ENCODE measurements at regions not wholly inside any gene's neighbourhood (a gene's known extent, or its start where the extent isn't known, plus 50 kb on each side); places are given as distances from the start of the nearest gene placed in this dataset.

GRCh38 chr5:3393122-3393919, 202.3 kb upstream of the IRX1 start:
- no peak for DNase-seq

- peak; percentile 59 for DNase-seq
Measured at GRCh38 chr5:3392306-3392939, 203.2 kb upstream of the IRX1 start.

- DNase-seq: no peak
Measured at GRCh38 chr5:3391210-3391609, 204.4 kb upstream of the IRX1 start.

GRCh38 chr5:3389471-3390026, 206.1 kb upstream of the IRX1 start:
- no peak for DNase-seq

- DNase-seq: no peak
Measured at GRCh38 chr5:3386637-3387036, 209.0 kb upstream of the IRX1 start.

GRCh38 chr5:3385991-3386519, 209.6 kb upstream of the IRX1 start:
- DNase-seq: no peak

- DNase-seq: no peak
Measured at GRCh38 chr5:3384531-3384930, 211.1 kb upstream of the IRX1 start.

- DNase-seq: no peak
Measured at GRCh38 chr5:3382782-3383181, 212.8 kb upstream of the IRX1 start.

GRCh38 chr5:3382151-3382550, 213.5 kb upstream of the IRX1 start:
- no peak for DNase-seq

GRCh38 chr5:3381206-3381825, 214.3 kb upstream of the IRX1 start:
- no peak for DNase-seq

GRCh38 chr5:3380689-3381088, 214.9 kb upstream of the IRX1 start:
- DNase-seq: no peak

GRCh38 chr5:3377831-3378230, 217.8 kb upstream of the IRX1 start:
- DNase-seq: no peak

- DNase-seq: no peak
Measured at GRCh38 chr5:3377176-3377575, 218.5 kb upstream of the IRX1 start.

- DNase-seq: no peak
Measured at GRCh38 chr5:3376611-3377010, 219.0 kb upstream of the IRX1 start.

- no peak for DNase-seq
Measured at GRCh38 chr5:3375586-3376311, 219.9 kb upstream of the IRX1 start.

- DNase-seq: no peak
Measured at GRCh38 chr5:3373391-3373790, 222.2 kb upstream of the IRX1 start.

- DNase-seq: no peak
Measured at GRCh38 chr5:3372289-3372688, 223.3 kb upstream of the IRX1 start.

- DNase-seq: no peak
Measured at GRCh38 chr5:3365501-3366215, 230.0 kb upstream of the IRX1 start.

GRCh38 chr5:3364941-3365340, 230.7 kb upstream of the IRX1 start:
- no peak for DNase-seq

GRCh38 chr5:3364433-3364832, 231.2 kb upstream of the IRX1 start:
- no peak for DNase-seq

- DNase-seq: no peak
Measured at GRCh38 chr5:3362606-3362910, 233.1 kb upstream of the IRX1 start.

GRCh38 chr5:3361811-3362605, 233.6 kb upstream of the IRX1 start:
- DNase-seq: no peak
